ENCODE measurements at regions not wholly inside any gene's neighbourhood (a gene's known extent, or its start where the extent isn't known, plus 50 kb on each side); places are given as distances from the start of the nearest gene placed in this dataset.

DNA sequence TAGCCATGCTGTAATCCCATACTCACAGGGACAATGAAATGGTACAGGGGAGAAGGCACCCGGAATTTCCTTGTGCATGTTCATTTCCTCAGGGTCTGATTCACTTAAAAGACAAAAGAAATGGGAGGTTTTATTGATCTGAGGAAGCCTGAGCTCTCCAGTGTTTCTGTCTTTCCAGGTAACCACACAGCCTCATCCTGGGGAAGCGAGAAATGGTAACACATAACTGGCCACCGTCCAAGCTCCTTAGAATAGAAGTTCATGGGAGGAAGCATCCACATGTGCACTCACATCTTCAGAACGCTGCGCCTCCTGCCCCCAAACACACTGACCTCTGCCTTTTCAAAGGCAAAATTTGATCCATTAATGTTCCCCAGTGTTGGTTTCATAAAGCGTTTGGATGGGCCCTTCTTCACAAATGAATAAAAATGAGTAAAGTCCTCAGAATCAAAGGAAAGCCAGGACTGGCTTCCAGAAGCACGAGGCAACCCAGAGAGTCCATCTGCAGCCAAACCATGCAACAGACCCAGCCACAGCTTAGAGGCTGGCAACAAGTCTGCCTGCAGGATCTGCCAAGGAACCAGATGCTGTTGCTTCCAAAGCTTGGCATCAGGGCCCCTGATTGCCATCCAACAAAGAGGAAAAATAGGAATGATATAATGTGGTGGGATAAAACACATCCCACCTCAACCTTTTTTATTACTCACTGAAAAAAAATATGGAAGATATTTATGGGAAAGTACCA lies 120.3 kb downstream of the ZBTB18 start:
- TF ChIP-seq, protein P1, sequence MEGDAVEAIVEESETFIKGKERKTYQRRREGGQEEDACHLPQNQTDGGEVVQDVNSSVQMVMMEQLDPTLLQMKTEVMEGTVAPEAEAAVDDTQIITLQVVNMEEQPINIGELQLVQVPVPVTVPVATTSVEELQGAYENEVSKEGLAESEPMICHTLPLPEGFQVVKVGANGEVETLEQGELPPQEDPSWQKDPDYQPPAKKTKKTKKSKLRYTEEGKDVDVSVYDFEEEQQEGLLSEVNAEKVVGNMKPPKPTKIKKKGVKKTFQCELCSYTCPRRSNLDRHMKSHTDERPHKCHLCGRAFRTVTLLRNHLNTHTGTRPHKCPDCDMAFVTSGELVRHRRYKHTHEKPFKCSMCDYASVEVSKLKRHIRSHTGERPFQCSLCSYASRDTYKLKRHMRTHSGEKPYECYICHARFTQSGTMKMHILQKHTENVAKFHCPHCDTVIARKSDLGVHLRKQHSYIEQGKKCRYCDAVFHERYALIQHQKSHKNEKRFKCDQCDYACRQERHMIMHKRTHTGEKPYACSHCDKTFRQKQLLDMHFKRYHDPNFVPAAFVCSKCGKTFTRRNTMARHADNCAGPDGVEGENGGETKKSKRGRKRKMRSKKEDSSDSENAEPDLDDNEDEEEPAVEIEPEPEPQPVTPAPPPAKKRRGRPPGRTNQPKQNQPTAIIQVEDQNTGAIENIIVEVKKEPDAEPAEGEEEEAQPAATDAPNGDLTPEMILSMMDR (IDR thresholded peaks at IDR 0.05) = no peak
- TF ChIP-seq POLR2A (IDR thresholded peaks at IDR 0.05) = no peak

Data from stomach (tissue), 4 donors.